Activated CD4-positive, alpha-beta T cell treated with anti-CD3 and anti-CD28 coated beads, Interleukin-10, Interleukin-2, amounts not matched to agents 100 ng/mL and 50 ng/mL, durations not matched to agents 16 hours and 8 hours (primary cell): ENCODE measurements at regions not wholly inside any gene's neighbourhood (a gene's known extent, or its start where the extent isn't known, plus 50 kb on each side); places are given as distances from the start of the nearest gene placed in this dataset.

ENCODE experiments used
- DNase-seq: peaks from one replicate; pipeline ENCODE4 v3.0.0-alpha.2; 2020

DNA sequence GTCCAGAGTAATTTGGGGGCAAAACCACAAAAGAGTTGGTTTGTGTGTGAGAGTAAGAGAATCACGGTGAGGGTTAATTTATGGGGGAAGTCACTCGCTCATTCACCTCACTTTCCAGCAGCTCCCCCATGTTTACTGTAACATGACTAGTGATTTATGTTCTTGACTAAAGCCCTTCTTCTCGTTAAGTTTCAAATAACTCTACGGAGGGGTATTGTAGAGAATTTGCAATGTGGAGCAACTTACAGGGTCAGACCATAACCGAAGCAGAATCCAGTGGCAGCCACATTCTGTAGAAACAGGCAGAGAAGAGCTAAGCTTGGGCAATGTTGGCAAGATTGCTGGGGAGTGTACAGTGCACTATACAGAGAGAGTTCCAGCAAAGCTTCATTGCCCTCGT is 760.6 kb downstream of the IRX1 start:
- no peak for DNase-seq

DNA sequence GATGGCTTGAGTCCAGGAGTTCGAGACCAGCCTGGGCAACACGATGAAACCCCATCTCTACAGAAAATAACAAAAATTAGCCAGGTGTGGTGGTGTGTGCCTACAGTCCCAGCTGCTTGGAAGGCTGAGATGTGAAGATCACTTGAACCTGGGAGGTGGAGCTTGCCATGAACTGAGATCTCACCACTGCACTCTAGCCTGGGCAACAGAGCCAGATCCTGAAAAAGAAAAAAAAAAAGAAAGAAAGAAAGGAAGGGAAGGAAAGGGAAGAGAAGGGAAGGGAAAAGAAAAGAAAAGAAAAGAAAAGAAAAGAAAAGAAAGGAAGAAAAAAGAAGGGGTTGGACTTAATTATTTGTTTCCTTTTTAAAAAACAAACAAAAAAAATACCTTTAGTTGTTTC is 764.2 kb downstream of the IRX1 start:
- DNase-seq, result no peak

DNA sequence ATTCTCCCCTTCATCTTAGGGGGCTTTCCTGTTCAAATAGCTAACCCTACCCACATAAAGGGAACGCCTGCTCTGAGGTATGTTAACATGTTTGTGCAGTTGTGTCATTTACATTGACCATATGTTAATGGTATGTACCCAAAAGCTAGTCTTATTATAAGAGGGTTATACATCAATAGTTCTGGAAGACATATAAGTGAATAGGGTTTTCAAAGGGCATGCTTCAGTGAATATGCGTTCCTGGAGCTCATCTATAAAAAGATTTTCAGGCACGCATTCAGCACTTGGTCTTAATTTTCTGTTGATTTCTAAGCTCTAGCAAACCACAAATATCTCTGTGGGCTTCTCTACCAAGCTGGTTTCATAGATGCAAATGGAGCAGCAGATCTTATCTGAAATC is 766.1 kb downstream of the IRX1 start:
- DNase-seq, result no peak

DNA sequence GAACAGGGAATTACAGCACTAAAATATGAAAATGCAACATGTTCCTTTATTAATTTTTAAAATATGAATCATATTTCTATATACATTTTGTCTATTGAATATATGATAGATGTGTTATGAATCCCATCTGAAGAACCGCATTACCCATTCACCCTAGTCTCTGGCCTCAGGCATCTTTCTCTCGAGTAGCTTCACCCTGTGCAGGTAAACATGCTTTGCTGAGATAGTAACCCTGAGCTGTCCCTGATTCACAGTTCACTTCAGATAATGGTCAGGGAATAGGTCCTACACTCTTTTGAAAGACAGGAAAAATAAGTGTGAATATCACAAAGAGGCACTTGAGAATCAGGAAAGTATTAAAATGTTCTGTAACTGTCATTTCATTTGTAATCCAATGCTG is 766.8 kb downstream of the IRX1 start:
- DNase-seq, result no peak

DNA sequence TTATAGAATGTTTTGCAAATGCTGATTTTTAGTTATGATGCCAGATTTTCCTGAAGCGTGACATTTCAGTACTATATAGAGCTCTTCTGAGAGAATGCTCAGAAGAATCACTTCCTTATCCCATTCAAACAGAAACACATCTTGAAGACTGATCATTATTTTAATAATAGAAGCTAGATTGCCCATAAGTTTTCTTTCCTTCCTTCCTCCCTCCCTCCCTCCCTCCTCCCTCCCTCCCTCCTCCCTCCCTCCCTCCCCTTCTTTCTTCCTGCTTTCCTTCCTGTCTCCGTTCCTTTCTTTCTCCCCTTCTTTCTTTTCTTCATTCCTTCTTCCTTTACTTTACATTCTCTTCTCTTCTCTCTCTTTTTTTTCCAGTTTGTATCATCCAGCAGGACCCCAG is 767.4 kb downstream of the IRX1 start:
- DNase-seq, result no peak

DNA sequence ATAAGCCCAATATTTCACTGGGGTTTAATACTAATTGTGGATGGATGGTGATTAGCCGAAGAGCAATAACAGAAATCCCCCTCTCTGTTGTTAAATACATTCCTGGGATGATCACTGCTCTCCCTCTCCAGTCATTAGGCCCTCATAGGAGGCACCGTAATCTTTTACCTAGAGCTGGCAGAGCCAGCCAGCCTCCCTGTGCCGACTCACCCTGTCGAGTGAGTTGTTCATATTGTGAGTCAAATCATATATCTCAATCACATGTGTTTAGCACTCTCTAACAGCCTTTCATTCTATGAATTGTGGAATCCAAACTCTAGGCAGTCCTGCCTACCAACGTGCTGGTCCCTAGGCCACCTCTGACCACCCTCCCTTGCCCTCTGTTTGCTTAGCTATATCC is 771.0 kb downstream of the IRX1 start:
- DNase-seq, result no peak

DNA sequence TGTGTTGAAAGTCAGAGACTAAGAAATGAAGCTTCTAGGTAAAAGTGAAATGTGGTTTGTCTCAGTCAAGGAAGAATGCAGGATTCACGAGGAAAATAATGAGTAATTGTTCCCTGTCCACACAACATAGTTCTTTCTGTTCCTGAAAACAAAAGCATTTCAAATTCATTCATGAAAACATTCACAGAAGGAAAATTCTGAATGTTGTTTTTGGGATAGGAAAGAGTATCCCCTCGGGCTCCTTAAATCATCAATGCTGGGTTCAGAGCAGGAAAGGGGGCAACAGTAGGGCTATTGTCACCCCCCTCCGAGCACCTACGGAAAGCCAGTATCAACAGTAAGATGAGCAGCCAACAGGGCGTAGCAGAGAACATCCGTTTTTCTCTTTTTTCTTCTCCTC is 769.9 kb upstream of the ADAMTS16 start:
- no peak for DNase-seq

DNA sequence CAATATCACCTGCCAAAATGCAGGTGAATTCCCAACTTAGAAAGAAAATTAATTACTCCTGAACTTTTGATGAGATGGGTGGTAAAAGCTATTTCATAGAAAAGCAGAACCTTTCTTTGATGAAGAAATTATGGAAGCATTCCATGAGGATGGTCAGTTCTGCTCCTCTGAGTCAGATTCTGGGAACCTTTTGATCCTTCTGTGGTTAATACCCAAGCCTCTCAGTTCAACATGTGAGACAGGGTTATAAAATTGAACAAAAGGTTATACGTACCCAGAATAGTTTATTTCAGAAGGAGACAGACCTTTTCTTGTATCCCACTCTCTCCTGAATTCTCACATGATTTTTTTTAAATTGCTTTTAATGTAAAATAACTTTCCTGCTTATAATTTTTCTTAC is 767.6 kb upstream of the ADAMTS16 start:
- no peak for DNase-seq

DNA sequence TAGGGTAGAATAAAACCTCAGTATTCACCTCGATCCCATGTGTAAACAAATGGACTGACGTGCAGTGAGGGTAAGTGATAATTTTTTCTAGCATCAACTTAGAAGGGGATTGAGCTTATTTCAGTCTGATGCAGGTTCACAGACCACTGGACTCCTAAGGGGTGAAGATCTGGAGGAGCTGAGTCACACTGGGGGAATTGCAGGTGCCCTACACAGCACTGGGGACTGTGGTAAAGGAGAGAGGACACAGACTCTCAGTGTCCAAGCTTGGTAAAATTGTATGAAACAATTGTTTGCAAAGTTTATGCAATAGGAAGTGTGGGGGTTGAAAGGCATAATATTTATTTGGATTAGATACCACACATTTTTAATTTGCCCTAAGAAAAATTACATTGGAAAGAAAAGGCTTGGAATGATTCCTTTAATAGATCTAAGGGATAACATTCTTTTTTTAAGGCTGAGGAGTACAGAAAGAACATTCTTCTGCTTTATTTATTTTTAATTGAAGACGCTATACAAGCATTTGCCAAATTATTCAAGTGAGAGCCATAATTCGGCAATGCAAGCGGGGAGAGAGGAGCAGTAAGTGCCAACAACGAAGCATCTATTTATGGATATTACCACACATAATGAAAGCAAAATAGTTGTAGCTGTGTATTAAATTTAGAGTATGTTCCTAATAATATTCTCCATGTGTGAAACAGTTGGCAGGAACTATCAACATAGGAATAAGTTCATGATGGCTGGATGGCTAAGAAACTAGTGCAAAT is 766.9 kb upstream of the ADAMTS16 start:
- no peak for DNase-seq

DNA sequence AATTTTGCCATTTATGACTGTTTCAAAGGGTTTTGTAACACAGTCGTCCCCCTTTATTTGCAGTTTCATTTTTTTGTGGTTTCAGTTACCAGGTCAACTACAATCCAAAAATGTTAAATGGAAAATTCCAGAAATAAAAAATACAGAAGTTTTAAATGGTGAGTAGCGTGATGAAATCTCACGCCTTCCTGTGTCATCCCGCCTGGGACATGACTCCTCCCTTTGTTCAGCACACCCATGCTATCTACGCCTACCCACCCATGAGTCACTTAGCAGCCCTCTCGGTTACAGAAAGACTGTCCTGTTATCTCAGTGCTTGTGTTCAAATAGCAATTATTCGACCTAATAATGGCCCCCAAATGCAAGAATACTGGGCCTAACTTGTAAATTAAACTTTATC is 765.3 kb upstream of the ADAMTS16 start:
- DNase-seq, result no peak

DNA sequence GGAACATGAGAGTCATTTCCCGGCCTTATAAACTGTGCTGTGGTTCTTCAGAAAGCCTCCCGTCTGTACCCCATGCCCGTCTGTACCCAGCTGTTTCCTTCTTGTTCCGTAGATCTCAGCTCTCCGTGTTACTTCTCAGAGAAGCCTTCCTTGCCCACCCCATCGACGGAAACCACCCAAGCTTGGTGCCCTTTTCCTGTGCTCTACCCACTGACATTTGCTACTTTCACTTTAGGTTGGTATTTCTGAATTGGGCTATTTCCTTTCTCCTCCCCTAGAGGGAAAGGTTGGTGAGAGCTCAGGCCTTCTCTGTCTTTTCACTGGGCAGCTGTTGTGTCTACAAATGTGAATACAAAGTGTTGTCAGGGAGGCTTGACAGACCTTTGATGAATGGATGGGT is 764.5 kb upstream of the ADAMTS16 start:
- DNase-seq, result no peak

DNA sequence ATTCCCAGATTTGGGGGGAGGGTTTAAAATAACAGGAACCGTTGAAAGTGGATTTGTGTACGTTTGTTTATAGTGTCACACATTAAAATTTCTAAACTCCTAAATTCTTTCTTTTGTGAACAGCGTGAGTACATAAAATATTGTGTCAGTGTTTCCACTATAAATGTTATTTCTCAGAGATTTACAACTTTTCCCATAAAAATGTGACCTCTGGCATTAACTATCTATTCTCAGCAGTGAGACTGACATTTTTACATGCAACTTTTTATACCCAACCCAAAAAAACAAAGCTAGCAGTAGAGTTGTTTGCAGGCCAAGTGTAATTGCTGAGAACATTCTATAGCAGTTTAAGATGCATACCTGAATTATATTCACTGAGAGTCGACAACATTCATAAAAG is 757.0 kb upstream of the ADAMTS16 start:
- no peak for DNase-seq

DNA sequence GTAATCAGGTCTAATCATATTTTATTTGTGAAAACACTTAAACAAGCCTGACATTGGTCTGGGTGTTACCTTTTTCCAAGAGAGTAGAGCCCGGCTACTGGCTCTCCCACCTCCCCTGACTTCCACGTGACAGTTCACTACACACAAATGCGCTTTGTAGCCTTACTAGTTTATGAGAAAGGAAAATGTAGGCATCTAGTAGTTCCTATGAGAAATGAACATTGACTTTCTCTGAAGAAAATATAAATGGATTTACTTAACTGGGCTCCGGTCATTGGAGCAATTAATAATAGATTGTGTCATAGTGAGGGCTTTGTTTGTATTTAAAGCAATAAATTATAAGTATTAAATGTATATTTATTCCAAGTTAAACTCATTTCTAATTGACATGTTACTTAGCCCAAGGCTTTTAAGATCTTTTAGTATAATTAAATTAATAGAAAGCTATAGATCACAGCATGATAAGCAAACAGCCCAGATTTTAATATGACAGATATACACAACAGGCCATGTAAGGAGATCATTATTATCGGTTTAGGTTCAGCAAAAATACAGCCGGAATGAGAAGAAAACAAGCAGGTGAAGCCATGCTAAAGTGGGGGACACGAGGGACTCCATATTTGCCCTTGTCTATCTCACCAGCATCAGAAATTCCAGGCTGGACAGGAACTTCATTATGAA is 756.5 kb upstream of the ADAMTS16 start:
- DNase-seq, result no peak

DNA sequence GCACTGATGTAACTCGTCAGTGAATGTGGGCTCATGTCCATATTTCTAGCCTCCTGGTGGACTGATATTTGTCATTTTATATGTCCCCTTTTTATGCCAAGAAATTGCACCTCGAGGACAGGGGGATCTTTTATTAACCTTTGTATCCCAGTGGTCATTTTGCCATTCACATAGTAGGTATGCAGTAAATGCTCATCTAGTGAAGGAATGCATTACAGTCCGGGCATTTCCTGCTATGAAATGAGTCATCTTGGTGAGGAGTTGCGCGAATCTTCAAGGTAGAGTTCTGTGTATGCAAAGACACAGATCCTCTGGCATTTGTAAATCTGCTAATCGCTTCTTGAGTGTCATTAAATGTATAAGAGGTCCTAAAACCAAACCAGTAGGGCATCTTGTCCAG is 755.5 kb upstream of the ADAMTS16 start:
- no peak for DNase-seq

DNA sequence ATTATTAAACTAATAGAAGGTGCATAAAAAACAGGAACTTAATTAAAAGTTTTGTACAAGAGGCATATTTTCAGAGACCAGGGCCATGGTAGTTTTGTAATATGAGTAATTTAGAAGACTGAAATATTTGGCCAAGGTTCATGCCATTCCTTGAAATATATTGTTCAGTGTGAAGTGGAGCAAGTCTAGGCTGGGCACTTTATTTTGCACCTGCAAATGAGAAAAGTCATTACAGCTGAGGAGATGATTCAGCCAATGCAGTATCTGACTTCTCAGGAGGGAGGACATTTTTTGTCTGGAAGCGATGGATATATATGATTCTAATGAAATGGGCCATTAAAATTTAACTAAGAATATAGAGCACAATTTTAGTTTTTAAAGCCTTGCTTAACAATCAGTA is 754.0 kb upstream of the ADAMTS16 start:
- DNase-seq, result no peak

DNA sequence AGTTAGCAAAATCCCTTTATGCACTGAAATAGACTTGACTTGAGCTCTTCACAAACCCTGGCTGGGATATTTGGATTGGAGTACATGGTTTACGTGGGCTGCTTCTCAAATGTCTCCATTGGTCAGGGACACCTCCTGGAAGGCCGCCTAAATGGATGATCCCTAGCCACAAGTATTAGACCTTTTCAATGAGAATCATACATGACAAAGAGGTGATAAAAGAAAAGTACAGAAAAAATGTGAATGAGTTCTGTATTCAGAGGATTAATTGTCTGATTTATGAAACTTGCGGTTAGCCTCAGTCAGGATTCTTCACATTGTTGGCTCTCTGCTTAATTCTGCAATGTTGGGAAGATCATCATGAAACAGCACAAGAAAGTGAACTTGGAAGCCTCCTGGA is 752.8 kb upstream of the ADAMTS16 start:
- DNase-seq, result no peak

DNA sequence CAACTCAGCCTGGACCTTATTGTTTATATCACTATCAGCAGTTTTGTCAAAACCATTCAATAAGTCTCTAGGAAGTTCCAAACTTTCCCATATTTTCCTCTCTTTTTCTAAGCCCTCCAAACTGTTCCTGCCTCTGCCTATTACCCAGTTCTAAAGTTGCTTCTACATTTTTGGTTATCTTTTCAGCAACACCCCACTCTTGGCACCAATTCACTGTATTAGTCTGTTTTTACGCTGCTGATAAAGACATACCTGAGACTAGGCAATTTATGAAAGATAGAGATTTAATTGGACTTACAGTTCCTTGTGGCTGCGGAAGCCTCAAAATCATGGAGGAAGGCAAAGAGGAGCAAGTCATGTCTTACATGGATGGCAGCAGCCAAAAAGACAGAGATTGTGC is 744.4 kb upstream of the ADAMTS16 start:
- no peak for DNase-seq

DNA sequence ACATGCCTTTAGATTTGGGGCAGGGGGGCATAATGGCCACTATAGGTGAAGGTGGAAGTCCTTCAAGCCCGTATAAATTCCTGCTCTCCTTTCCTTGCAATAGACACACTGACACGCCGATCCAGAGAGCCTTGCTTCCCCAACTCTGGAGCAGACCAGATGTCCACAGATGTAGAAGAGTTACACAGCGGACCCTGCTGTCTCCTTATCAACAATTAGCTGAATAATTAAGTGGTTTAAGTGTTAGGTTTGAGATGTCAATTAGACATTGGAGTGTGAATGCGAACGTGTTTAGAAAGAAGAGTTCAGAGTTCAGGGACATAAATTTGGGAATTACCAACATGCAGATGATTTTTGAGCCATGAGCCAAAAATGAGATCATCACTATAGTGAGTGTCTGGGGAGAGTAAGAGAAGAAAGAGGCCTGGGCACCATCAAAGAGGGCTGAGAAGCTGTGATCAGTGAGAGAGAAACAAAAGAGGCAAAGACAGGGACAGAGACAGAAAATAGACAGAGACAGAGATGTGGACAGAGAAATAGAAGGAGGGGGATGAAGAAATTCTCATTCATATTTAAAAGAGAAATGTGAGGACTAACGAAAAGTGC is 734.4 kb upstream of the ADAMTS16 start:
- no peak for DNase-seq

DNA sequence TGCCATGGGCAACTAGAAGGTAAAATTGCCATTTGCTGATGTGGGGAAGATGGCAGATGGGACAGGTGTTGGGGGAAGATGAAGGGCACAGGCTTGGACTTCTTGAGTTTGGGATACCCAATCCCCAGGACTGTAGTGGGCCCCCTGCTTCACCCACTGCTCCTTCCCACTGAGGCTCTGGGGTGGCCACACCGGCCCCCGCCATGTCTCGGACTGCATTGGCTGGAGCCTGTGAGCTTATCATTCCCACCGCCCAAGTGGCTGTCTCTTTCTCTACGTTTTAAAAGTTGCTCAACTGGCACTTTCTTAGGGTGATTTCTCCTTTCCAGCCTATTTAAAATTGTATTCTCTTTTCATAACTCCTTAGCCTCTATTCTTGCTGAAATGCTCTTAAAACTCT is 730.0 kb upstream of the ADAMTS16 start:
- DNase-seq, result no peak

DNA sequence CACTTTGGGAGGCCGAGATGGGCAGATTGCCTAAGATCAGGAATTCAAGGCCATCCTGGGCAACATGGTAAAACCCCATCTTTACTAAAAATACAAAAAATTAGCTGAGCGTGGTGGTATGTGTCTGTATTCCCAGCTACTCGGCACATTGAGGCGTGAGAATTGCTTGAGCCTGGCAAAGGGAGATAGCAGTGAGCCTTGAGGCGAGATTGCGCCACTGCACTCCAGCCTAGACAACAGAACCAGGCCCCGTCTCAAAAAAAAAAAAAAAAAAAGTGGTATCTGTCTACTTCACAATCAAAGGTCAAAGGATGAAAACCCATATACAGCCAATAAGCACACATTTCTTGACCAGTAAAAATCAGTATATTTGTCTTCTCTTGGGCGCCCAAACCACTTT is 728.5 kb upstream of the ADAMTS16 start:
- no peak for DNase-seq

DNA sequence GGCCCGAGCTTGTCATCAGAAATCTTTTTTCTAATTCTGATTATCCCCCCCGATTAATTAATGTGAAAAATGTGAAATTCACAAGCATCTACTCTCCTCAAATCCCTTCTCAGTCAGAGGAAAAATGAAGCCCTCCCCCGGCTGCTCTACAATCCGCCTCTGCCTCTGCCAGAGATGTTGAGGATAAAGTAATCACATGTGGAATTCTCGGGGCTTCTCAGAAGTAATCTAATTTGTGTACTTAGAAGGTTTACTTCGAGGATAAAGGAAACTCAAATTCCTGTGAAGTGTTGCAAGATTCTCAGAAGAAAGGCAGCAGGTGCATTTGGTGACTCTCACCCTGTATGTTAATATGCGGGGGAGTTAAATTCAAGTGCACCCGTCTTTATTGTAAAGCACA is 726.1 kb upstream of the ADAMTS16 start:
- no peak for DNase-seq

DNA sequence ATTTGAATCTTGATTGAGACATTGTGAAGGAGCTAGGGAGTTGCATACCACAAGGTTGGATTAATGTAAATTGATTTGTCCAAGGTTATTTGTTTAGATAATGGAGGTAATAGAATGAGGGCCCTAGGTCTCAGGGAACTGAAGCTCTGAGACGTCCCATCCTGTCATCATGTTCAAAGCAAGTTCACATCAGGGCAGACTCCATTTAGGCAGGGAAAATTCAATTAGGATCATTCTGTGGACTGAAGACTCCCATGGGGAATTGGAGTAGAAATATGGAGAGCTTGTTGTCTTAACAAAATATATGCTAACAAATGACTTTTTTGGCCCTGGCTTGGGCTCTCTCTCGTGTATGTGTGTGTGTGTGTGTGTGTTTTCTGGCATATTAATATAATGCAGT is 722.0 kb upstream of the ADAMTS16 start:
- DNase-seq, result no peak

DNA sequence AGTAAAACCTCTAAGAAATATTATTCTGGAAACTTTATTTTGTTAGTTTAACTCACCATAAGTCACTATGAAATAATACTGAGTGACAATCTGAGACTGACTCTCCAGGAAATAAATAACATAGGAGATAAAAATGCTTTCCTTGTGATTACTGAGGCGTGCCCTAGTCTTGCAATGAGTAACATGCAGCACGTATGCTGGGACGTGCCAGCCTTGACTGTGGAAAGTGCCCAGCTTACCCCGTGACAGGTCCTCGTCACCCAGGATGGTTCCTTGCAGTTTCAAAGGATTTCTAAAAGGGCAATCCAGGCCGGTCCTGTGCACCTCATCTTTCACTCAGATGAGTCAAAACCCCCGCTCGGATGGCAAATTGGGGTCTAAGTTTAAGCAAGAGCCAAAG is 720.8 kb upstream of the ADAMTS16 start:
- no peak for DNase-seq

DNA sequence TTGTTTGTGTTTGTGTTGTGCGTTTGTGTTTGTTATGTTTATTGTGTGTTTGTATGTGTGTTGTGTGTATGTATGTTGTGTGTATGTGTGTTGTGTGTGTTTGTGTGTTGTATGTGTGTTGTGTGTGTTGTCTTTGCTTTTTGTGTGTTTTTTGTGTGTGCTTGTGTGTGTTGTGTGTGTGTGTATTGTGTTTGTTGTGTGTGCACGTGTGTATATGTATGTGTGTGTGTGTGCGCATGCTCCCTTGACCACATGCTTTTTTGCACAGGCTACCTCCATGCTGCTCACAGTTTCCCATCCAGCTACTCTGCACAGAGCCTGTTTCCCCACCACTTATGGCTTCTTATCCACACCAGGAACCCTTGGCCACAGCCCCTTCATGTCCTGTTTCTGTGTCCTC is 720.0 kb upstream of the ADAMTS16 start:
- no peak for DNase-seq

DNA sequence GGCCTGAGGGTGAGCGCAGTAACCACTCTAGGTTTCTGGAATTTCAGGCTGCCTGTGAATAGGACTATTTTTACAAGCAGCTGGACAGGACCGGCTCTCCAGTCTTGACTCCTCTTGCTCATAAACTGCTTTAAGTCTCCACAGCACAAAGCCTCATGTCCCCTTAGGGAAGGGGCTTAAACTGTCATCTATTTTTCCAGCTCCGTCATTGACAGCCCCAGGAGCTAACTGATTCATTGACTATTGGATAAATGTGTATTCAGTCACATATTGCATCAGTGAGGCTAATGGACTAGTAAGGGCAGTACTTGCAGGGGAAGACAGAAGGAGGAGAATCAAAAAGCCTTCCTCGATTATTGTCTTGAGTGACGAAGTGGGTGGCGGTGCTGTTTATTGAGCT is 719.4 kb upstream of the ADAMTS16 start:
- DNase-seq, result no peak
